DMS79 (cell line): ENCODE measurements at regions not wholly inside any gene's neighbourhood (a gene's known extent, or its start where the extent isn't known, plus 50 kb on each side); places are given as distances from the start of the nearest gene placed in this dataset.
"Not testable (repeated sequence)": the region's sequence is repeated elsewhere in the genome, so short reads cannot be mapped to it uniquely, and the experiment has no call there.

Experiments
- DNase-seq: peaks from one replicate; lab custom pipeline; 2025; lab: John Stamatoyannopoulos, UW

- DNase-seq, result no peak
Observed at GRCh38 chr10:7108141-7108540, 302.7 kb downstream of the SFMBT2 start.

GRCh38 chr10:7107285-7107684 is 303.5 kb downstream of the SFMBT2 start:
- no peak for DNase-seq

GRCh38 chr10:7104379-7104778 is 306.5 kb downstream of the SFMBT2 start:
- not testable (repeated sequence) for DNase-seq

GRCh38 chr10:7102557-7103349 is 308.1 kb downstream of the SFMBT2 start:
- DNase-seq, result no peak

- DNase-seq, result no peak
Observed at GRCh38 chr10:7102084-7102483, 308.8 kb downstream of the SFMBT2 start.

- no peak for DNase-seq
Observed at GRCh38 chr10:7101451-7101850, 309.4 kb downstream of the SFMBT2 start.

GRCh38 chr10:7100032-7100702 is 310.7 kb downstream of the SFMBT2 start:
- no peak for DNase-seq

GRCh38 chr10:7098160-7098762 is 312.6 kb downstream of the SFMBT2 start:
- no peak for DNase-seq

- DNase-seq, result no peak
Observed at GRCh38 chr10:7094781-7095180, 316.1 kb downstream of the SFMBT2 start.

GRCh38 chr10:7093368-7093767 is 317.5 kb downstream of the SFMBT2 start:
- no peak for DNase-seq

GRCh38 chr10:7092603-7093002 is 318.2 kb downstream of the SFMBT2 start:
- DNase-seq, result no peak

GRCh38 chr10:7090529-7090928 is 320.3 kb downstream of the SFMBT2 start:
- peak; percentile 17 for DNase-seq

GRCh38 chr10:7085913-7086589 is 324.8 kb downstream of the SFMBT2 start:
- DNase-seq, result no peak

GRCh38 chr10:7085147-7085912 is 325.5 kb downstream of the SFMBT2 start:
- no peak for DNase-seq

GRCh38 chr10:7084280-7085005 is 326.4 kb downstream of the SFMBT2 start:
- no peak for DNase-seq

GRCh38 chr10:7082967-7083366 is 327.9 kb downstream of the SFMBT2 start:
- DNase-seq, result no peak

GRCh38 chr10:7077880-7078279 is 333.0 kb downstream of the SFMBT2 start:
- DNase-seq, result no peak

GRCh38 chr10:7075851-7076250 is 335.0 kb downstream of the SFMBT2 start:
- DNase-seq, result no peak

GRCh38 chr10:7075110-7075509 is 335.7 kb downstream of the SFMBT2 start:
- DNase-seq, result no peak

GRCh38 chr10:7071421-7071820 is 339.4 kb downstream of the SFMBT2 start:
- no peak for DNase-seq

GRCh38 chr10:7070950-7071349 is 339.9 kb downstream of the SFMBT2 start:
- no peak for DNase-seq
